Tibial artery (tissue), 4 donors: ENCODE measurements at regions not wholly inside any gene's neighbourhood (a gene's known extent, or its start where the extent isn't known, plus 50 kb on each side); places are given as distances from the start of the nearest gene placed in this dataset.

Source experiments
- DNase-seq, 2 donors: peaks; one replicate each; pipeline ENCODE4 v3.0.0-alpha.2; 2019
- H3K27ac ChIP-seq, 2 donors: fragments of 200-600 bp; sonication (generic) in 1 of 2; 1 replicate in 1 of 2; 2 replicates in 1 of 2; pipeline ENCODE4 v1.5.1; 2018 to 2019; ENCODE audit warnings: mild to moderate bottlenecking in 1 of 2
- H3K27me3 ChIP-seq, 2 donors: fragments of 200-600 bp; sonication (generic) in 1 of 2; one replicate each; pipeline versions ENCODE4 v1.5.1 to v1.6.0; 2016 to 2019
- H3K36me3 ChIP-seq, 3 donors: fragments of 200-600 bp; sonication (generic) in 2 of 3; one replicate each; pipeline ENCODE4 v1.5.1; 2016 to 2019; ENCODE audit warnings: mild to moderate bottlenecking in 2 of 3
- H3K4me1 ChIP-seq, 4 donors: fragments of 200-600 bp; sonication (generic) in 2 of 4; 1 replicate in 3 of 4; 2 replicates in 1 of 4; pipeline ENCODE4 v1.5.1; 2016 to 2019
- H3K4me3 ChIP-seq, 2 donors: fragments of 200-600 bp; sonication (generic) in 1 of 2; 1 replicate in 1 of 2; 2 replicates in 1 of 2; pipeline ENCODE4 v1.5.1; 2018 to 2019; ENCODE audit warnings: mild to moderate bottlenecking in 2 of 2
- H3K9me3 ChIP-seq, 3 donors: fragments of 200-600 bp; sonication (generic) in 1 of 3; one replicate each; pipeline ENCODE4 v1.5.1; 2016 to 2019
- intact Hi-C: fragments of 100-400 bp; cut with DNase I; formaldehyde crosslinking; loops from one replicate; pipeline ENCODE4 v1.15.0; 2023; ENCODE audit warnings: low total_unique reads
- TF ChIP-seq, protein P1 (sequence below), 2 experiments: fragments of 200-600 bp in 1 of 2; fragments of 450-650 bp in 1 of 2; IDR thresholded peaks; one replicate each; pipeline ENCODE4 v1.5.1; 2017 to 2019; ENCODE audit warnings: antibody characterized with exemption in 2 of 2, mild to moderate bottlenecking in 1 of 2, moderate library complexity in 1 of 2

DNA sequence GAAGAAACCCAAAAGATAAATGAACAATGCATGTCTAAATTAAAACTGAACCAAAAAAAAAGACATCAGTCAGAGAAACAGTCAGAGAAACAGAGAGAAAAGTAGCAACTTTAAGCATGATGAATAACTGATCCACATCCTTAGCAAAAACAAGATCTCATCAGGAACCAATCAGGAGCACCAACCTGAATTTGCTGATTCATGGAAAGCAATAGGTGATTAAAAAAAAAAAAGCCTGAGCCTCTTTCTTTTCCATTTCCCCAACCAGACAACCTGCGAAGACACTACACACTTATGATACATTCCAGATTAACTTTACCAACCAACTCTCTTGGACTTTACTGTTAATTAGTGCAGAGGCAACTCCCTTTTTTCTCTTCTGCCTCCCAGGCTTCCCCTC is 112.7 kb upstream of the TAS2R1 start:
- intact Hi-C loops: no loop called here
- H3K36me3 ChIP-seq: no peaks in the 10 kb centered on the region
- no peak for DNase-seq
- H3K4me3 ChIP-seq: no peak overlapping the region
- TF ChIP-seq, protein P1, sequence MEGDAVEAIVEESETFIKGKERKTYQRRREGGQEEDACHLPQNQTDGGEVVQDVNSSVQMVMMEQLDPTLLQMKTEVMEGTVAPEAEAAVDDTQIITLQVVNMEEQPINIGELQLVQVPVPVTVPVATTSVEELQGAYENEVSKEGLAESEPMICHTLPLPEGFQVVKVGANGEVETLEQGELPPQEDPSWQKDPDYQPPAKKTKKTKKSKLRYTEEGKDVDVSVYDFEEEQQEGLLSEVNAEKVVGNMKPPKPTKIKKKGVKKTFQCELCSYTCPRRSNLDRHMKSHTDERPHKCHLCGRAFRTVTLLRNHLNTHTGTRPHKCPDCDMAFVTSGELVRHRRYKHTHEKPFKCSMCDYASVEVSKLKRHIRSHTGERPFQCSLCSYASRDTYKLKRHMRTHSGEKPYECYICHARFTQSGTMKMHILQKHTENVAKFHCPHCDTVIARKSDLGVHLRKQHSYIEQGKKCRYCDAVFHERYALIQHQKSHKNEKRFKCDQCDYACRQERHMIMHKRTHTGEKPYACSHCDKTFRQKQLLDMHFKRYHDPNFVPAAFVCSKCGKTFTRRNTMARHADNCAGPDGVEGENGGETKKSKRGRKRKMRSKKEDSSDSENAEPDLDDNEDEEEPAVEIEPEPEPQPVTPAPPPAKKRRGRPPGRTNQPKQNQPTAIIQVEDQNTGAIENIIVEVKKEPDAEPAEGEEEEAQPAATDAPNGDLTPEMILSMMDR (IDR thresholded peaks at IDR 0.05): no peak
- no peaks in the 10 kb centered on the region for H3K4me1 ChIP-seq
- no peaks in the 10 kb centered on the region for H3K9me3 ChIP-seq
- no peak overlapping the region for H3K27ac ChIP-seq
- no peaks in the 10 kb centered on the region for H3K27me3 ChIP-seq

DNA sequence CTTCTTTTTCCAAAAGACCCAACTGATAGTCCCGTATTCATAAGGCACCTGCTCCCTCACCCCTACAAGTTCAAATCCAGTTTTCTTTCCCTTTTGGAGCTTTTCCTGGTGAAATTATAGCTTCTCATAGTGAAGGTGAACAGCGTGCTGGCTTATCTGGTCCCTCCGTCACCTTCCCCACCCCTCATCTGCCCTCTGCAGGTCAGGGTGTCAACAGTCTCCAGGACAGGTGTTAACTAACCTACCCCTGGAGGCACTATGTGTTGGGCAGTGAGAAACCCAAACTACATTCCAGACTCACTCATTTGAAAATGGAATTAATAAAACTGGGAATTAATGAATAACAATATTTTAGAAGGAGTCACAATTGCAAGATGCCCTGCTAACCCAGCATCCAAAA is 109.0 kb upstream of the TAS2R1 start:
- Histone ChIP-seq H3K4me3 (no peak overlapping the region), H3K4me1 (no peaks in the 10 kb centered on the region), H3K27ac (no peak overlapping the region), H3K9me3 (no peaks in the 10 kb centered on the region), H3K27me3 (no peaks in the 10 kb centered on the region), H3K36me3 (no peaks in the 10 kb centered on the region)
- no peak for DNase-seq
- TF ChIP-seq, protein P1 (IDR thresholded peaks at IDR 0.05): no peak
- intact Hi-C loops: no loop called here

DNA sequence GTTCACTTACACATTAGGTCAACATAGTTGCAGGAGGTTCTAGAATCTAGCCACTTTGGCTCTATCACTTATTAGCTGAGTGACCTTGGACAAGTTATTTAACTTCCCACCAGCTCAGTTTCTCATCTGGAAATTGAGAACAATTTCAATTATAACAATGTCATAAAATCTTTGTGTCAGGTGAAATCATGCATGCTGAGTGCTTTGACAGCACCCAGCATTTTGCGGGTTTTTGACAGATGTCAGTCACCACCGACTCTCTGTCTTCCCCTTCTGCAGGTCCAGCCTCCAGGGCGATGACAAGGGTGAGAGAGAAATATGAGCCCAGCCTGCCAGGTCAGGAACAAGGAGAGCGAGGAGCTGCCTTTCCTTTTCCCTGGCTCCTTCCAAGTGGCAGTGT is 107.1 kb upstream of the TAS2R1 start:
- intact Hi-C loops: no loop called here
- no peaks in the 10 kb centered on the region for H3K36me3 ChIP-seq
- DNase-seq: no peak

DNA sequence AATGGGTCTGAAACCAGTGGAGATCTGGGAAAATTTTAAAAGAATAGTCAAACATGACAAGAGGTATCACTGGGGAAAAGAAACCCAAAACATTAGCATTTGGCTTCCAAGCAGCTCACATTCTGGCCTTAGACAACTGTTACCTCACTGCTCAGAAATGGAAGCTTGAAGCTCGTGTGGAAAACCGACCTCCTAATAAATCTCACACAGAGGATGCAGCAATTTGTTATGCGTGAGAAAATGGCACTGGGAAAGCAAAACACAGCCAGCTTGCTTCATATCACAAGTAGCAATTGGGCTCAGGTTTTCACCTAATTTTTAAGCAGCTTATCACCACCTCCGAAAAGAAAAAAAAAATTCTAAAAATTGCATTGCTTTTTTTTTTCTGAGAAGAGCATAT is 103.3 kb upstream of the TAS2R1 start:
- TF ChIP-seq, protein P1 (IDR thresholded peaks at IDR 0.05): no peak
- Histone ChIP-seq H3K27me3 (no peaks in the 10 kb centered on the region), H3K27ac (no peak overlapping the region), H3K4me3 (no peak overlapping the region), H3K36me3 (no peaks in the 10 kb centered on the region), H3K9me3 (no peaks in the 10 kb centered on the region), H3K4me1 (no peaks in the 10 kb centered on the region)
- DNase-seq: no peak
- intact Hi-C loops: no loop called here

More for the DNA sequence above, 107.1 kb upstream of the TAS2R1 start:
- Histone ChIP-seq H3K27me3 (no peaks in the 10 kb centered on the region), H3K4me3 (no peak overlapping the region), H3K4me1 (no peaks in the 10 kb centered on the region), H3K27ac (no peak overlapping the region), H3K9me3 (no peaks in the 10 kb centered on the region)
- TF ChIP-seq, protein P1 (IDR thresholded peaks at IDR 0.05): no peak

DNA sequence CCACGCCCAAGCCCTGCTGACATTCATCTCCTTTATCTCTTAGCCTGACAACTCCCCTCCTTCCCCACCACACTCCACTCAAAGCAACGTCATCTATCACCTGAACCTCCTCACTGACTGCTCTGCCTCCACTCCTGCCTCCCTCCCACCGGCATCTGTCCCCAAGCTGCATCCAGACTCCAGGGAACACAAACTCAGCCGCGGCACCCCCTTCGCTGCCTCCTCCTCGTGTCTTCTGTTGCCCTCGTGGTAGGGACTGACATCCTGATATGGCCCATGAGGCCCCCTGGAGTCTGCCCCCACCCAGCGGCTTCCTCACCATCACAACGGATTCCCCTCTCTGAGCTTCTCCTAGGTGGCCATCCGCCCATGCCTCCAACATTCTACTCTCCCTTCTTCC is 101.0 kb upstream of the TAS2R1 start:
- H3K9me3 ChIP-seq: no peaks in the 10 kb centered on the region
- H3K27me3 ChIP-seq: no peaks in the 10 kb centered on the region
- DNase-seq: no peak
- intact Hi-C loops: no loop called here
- no peak overlapping the region for H3K4me3 ChIP-seq
- no peaks in the 10 kb centered on the region for H3K36me3 ChIP-seq
- TF ChIP-seq, protein P1 (IDR thresholded peaks at IDR 0.05): no peak
- no peaks in the 10 kb centered on the region for H3K4me1 ChIP-seq
- H3K27ac ChIP-seq: no peak overlapping the region

DNA sequence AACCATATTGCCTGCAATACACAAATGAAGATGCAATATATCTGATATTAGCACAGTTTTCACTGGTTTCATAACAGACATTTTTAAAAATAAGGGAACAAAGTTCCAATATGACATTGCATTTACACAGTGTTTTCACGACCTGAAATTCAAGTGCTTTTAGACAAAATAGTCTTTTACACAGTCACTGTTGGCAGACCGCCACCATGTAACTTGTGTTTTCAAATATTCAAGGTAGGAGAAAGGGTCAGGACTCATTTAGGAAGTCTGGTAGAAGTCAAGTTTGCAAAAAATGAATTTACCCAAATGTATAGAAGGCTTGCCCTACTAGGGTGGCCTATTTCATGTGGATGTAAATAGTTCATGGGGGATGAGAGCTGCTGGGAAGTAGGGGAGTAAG is 98.1 kb upstream of the TAS2R1 start:
- Histone ChIP-seq H3K9me3 (peaks cover 0 to 6% (median 0%) of the 10 kb centered on the region in 3 donors), H3K4me1 (no peaks in the 10 kb centered on the region), H3K27me3 (no peaks in the 10 kb centered on the region), H3K4me3 (no peak overlapping the region), H3K27ac (no peak overlapping the region), H3K36me3 (no peaks in the 10 kb centered on the region)
- TF ChIP-seq, protein P1 (IDR thresholded peaks at IDR 0.05): no peak
- intact Hi-C loops: no loop called here
- no peak for DNase-seq
